Subcutaneous abdominal adipose tissue (tissue), 5 donors: ENCODE measurements at regions not wholly inside any gene's neighbourhood (a gene's known extent, or its start where the extent isn't known, plus 50 kb on each side); places are given as distances from the start of the nearest gene placed in this dataset.

Experiments used
- H3K27ac ChIP-seq: one replicate; pipeline ENCODE4 v1.7.0; 2013; ENCODE audit warnings: low read depth, mild to moderate bottlenecking, inconsistent platforms, low read length, moderate library complexity
- H3K27me3 ChIP-seq, 5 donors: one replicate each; pipeline ENCODE4 v1.7.0; 2013; ENCODE audit warnings: low read length in 5 of 5, inconsistent platforms in 1 of 5; ENCODE audit not compliant: control insufficient read depth in 5 of 5, insufficient read depth in 4 of 5
- H3K36me3 ChIP-seq, 5 donors: one replicate each; pipeline ENCODE4 v1.7.0; 2013; ENCODE audit warnings: low read length in 5 of 5; ENCODE audit not compliant: control insufficient read depth in 5 of 5, insufficient read depth in 5 of 5
- H3K4me1 ChIP-seq, 5 donors: one replicate each; pipeline ENCODE4 v1.7.0; 2013; ENCODE audit warnings: low read length in 5 of 5, mild to moderate bottlenecking in 3 of 5, moderate library complexity in 1 of 5; ENCODE audit not compliant: control insufficient read depth in 5 of 5, insufficient read depth in 5 of 5
- H3K4me3 ChIP-seq, 5 donors: one replicate each; pipeline ENCODE4 v1.7.0; 2013; ENCODE audit warnings: low read length in 5 of 5, low read depth in 1 of 5
- H3K9ac ChIP-seq, 5 donors: one replicate each; pipeline ENCODE4 v1.7.0; 2013; ENCODE audit warnings: low read length in 5 of 5, mild to moderate bottlenecking in 4 of 5, moderate library complexity in 3 of 5
- H3K9me3 ChIP-seq, 5 donors: one replicate each; pipeline ENCODE4 v1.7.0; 2013; ENCODE audit warnings: low read length in 5 of 5; ENCODE audit not compliant: control insufficient read depth in 5 of 5
- donor health status: healthy.
- donor health status: healthy.
- donor health status: healthy.
- donor health status: healthy.
- donor health status: healthy.

- Histone ChIP-seq H3K9me3 (no peaks in the 10 kb centered on the region), H3K36me3 (no peaks in the 10 kb centered on the region), H3K4me3 (no peak overlapping the region), H3K27me3 (no peaks in the 10 kb centered on the region), H3K9ac (no peak overlapping the region), H3K27ac (no peak overlapping the region), H3K4me1 (no peaks in the 10 kb centered on the region)
Observed at GRCh38 chr1:187787736-187788135, 959.0 kb downstream of the PLA2G4A start.

- Histone ChIP-seq H3K4me3 (no peak overlapping the region), H3K36me3 (no peaks in the 10 kb centered on the region), H3K9me3 (no peaks in the 10 kb centered on the region), H3K27ac (no peak overlapping the region), H3K4me1 (no peaks in the 10 kb centered on the region), H3K9ac (no peak overlapping the region), H3K27me3 (no peaks in the 10 kb centered on the region)
Observed at GRCh38 chr1:187788718-187789117, 960.0 kb downstream of the PLA2G4A start.

GRCh38 chr1:187790724-187791123 lies 962.0 kb downstream of the PLA2G4A start:
- Histone ChIP-seq H3K27ac (no peak overlapping the region), H3K9me3 (no peaks in the 10 kb centered on the region), H3K4me1 (no peaks in the 10 kb centered on the region), H3K9ac (no peak overlapping the region), H3K27me3 (no peaks in the 10 kb centered on the region), H3K4me3 (no peak overlapping the region), H3K36me3 (no peaks in the 10 kb centered on the region)

GRCh38 chr1:187794561-187794960 lies 965.8 kb downstream of the PLA2G4A start:
- no peaks in the 10 kb centered on the region for H3K4me1 ChIP-seq
- no peaks in the 10 kb centered on the region for H3K36me3 ChIP-seq

GRCh38 chr1:187809549-187809948 lies 980.8 kb downstream of the PLA2G4A start:
- Histone ChIP-seq H3K36me3 (no peaks in the 10 kb centered on the region), H3K9ac (no peak overlapping the region), H3K9me3 (peaks cover 0 to 5% (median 0%) of the 10 kb centered on the region in 5 donors), H3K27ac (no peak overlapping the region), H3K4me1 (no peaks in the 10 kb centered on the region), H3K4me3 (no peak overlapping the region), H3K27me3 (no peaks in the 10 kb centered on the region)

More at GRCh38 chr1:187794561-187794960, 965.8 kb downstream of the PLA2G4A start:
- H3K4me3 ChIP-seq: no peak overlapping the region
- no peaks in the 10 kb centered on the region for H3K9me3 ChIP-seq
- no peak overlapping the region for H3K9ac ChIP-seq
- no peak overlapping the region for H3K27ac ChIP-seq
- H3K27me3 ChIP-seq: no peaks in the 10 kb centered on the region

GRCh38 chr1:187816646-187817045 lies 987.9 kb downstream of the PLA2G4A start:
- no peak overlapping the region for H3K4me3 ChIP-seq
- no peak overlapping the region for H3K27ac ChIP-seq
- no peaks in the 10 kb centered on the region for H3K36me3 ChIP-seq
- no peaks in the 10 kb centered on the region for H3K4me1 ChIP-seq
- H3K9me3 ChIP-seq: no peaks in the 10 kb centered on the region
- H3K9ac ChIP-seq: no peak overlapping the region
- H3K27me3 ChIP-seq: no peaks in the 10 kb centered on the region

- Histone ChIP-seq H3K36me3 (no peaks in the 10 kb centered on the region), H3K27me3 (no peaks in the 10 kb centered on the region), H3K4me3 (no peak overlapping the region), H3K9me3 (peaks cover 0 to 2% (median 0%) of the 10 kb centered on the region in 5 donors), H3K27ac (no peak overlapping the region), H3K9ac (no peak overlapping the region), H3K4me1 (no peaks in the 10 kb centered on the region)
Observed at GRCh38 chr1:187817782-187818181, 989.0 kb downstream of the PLA2G4A start.

GRCh38 chr1:187819086-187819485 lies 990.3 kb downstream of the PLA2G4A start:
- Histone ChIP-seq H3K36me3 (no peaks in the 10 kb centered on the region), H3K4me3 (no peak overlapping the region), H3K27me3 (no peaks in the 10 kb centered on the region), H3K4me1 (no peaks in the 10 kb centered on the region), H3K9ac (no peak overlapping the region), H3K9me3 (peaks cover 0 to 2% (median 0%) of the 10 kb centered on the region in 5 donors), H3K27ac (no peak overlapping the region)

- peaks cover 0 to 2% (median 0%) of the 10 kb centered on the region in 5 donors for H3K9me3 ChIP-seq
- no peaks in the 10 kb centered on the region for H3K27me3 ChIP-seq
- H3K4me3 ChIP-seq: no peak overlapping the region
- peaks cover 0 to 9% (median 0%) of the 10 kb centered on the region in 5 donors for H3K4me1 ChIP-seq
- no peak overlapping the region for H3K9ac ChIP-seq
- no peaks in the 10 kb centered on the region for H3K36me3 ChIP-seq
- H3K27ac ChIP-seq: no peak overlapping the region
Observed at GRCh38 chr1:187836557-187836956, 1007.8 kb downstream of the PLA2G4A start.

- Histone ChIP-seq H3K27ac (no peak overlapping the region), H3K4me1 (peaks cover 0 to 9% (median 0%) of the 10 kb centered on the region in 5 donors), H3K9me3 (no peaks in the 10 kb centered on the region), H3K9ac (no peak overlapping the region), H3K27me3 (no peaks in the 10 kb centered on the region), H3K4me3 (no peak overlapping the region), H3K36me3 (no peaks in the 10 kb centered on the region)
Observed at GRCh38 chr1:187837787-187838186, 1009.0 kb downstream of the PLA2G4A start.
